GM12878 (cell line): ENCODE measurements at regions not wholly inside any gene's neighbourhood (a gene's known extent, or its start where the extent isn't known, plus 50 kb on each side); places are given as distances from the start of the nearest gene placed in this dataset.

ENCODE experiments used
- ASH2L ChIP-seq: fragments of 300-600, 200-600 bp; sonication (generic); IDR thresholded peaks from 2 replicates; pipeline ENCODE4 v1.6.1; 2017; ENCODE audit warnings: low read depth, mild to moderate bottlenecking, borderline replicate concordance
- CTCF ChIP-seq, 3 experiments: IDR thresholded peaks in 2 of 3; conservative IDR thresholded peaks in 1 of 3; 2 replicates each; pipeline ENCODE4 v1.5.1; 2011; ENCODE audit warnings: low read depth in 3 of 3, low read length in 3 of 3, mild to moderate bottlenecking in 3 of 3, control low read depth in 2 of 3, moderate library complexity in 2 of 3, inconsistent platforms in 1 of 3, mixed read lengths in 1 of 3; ENCODE audit not compliant: control insufficient read depth in 2 of 3, insufficient read depth in 1 of 3; ENCODE audit errors: extremely low read depth in 1 of 3
- NRF1 ChIP-seq: conservative IDR thresholded peaks from 2 replicates; pipeline ENCODE4 v1.6.1; 2011; ENCODE audit warnings: mild to moderate bottlenecking, low read depth, low read length, improper control_type of control experiment
- POLR2AphosphoS2 ChIP-seq: IDR thresholded peaks from 2 replicates; pipeline ENCODE4 v1.6.1; 2011; ENCODE audit warnings: low read depth, mild to moderate bottlenecking, low read length, improper control_type of control experiment, moderate library complexity
- TF ChIP-seq, protein P1 (sequence below): IDR thresholded peaks from 2 replicates; pipeline ENCODE4 v1.6.1; 2011; ENCODE audit warnings: low read depth, low read length, improper control_type of control experiment, borderline replicate concordance

DNA sequence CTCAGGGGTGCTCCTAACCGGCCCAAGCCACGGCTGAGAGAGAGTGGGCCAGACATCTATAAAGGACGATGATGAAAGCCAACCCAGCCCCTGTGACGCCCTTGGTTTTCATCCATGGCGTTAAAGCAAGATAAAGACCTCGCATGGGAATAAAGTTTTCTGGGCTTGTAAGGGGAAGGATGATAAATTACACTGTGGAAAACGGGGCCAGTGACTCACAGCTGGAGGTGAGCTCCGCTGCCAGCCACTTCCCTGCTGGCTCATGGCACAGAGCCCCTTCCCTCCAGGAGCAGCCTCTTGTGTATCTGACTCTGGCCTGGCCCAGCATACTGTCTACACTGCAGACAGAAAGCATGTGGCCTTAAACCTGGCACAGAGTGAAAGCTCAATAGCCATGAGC, 503.2 kb upstream of the B3GAT1 start:
- TF ChIP-seq CTCF (IDR thresholded peaks at IDR 0.05 in 2 of 3, conservative IDR thresholded peaks at IDR 0.05 in 1 of 3; ENCODE audit: control insufficient read depth in 2 of 3, extremely low read depth in 1 of 3, insufficient read depth in 1 of 3, low read depth in 3 of 3, low read length in 3 of 3) (no peak), POLR2AphosphoS2 (no peak), NRF1 (no peak), ASH2L (no peak)
- TF ChIP-seq, protein P1, sequence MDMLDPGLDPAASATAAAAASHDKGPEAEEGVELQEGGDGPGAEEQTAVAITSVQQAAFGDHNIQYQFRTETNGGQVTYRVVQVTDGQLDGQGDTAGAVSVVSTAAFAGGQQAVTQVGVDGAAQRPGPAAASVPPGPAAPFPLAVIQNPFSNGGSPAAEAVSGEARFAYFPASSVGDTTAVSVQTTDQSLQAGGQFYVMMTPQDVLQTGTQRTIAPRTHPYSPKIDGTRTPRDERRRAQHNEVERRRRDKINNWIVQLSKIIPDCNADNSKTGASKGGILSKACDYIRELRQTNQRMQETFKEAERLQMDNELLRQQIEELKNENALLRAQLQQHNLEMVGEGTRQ = no peak
